ENCODE measurements at regions not wholly inside any gene's neighbourhood (a gene's known extent, or its start where the extent isn't known, plus 50 kb on each side); places are given as distances from the start of the nearest gene placed in this dataset.

GRCh38 chr6:106027758-106028157 is 58.4 kb upstream of the PRDM1 start:
- no peaks in the 10 kb centered on the region for H3K79me2 ChIP-seq (ENCODE audit: insufficient read depth, low read length)
- Mint-ChIP-seq H3K4me1 (peaks cover 13% of the 10 kb centered on the region), H3K4me3 (no peak overlapping the region), H3K27ac (no peak overlapping the region), H3K27me3 (ENCODE audit: low read depth in 3 of 3) (peaks cover 2 to 11% (median 9%) of the 10 kb centered on the region in 3 donors), H3K36me3 (no peaks in the 10 kb centered on the region), H3K9me3 (peaks cover 0 to 2% (median 0%) of the 10 kb centered on the region in 7 donors)
- H3K27ac ChIP-seq (ENCODE audit: low read depth in 1 of 2, low read length in 2 of 2) = no peak overlapping the region
- peaks cover 0 to 2% of the 10 kb centered on the region in 2 donors for H3K27me3 ChIP-seq (ENCODE audit: control insufficient read depth in 2 of 2, insufficient read depth in 2 of 2, low read length in 2 of 2)
- DNase-seq = no peak
- no peak overlapping the region for H3K4me2 ChIP-seq (replicated peaks; ENCODE audit: extremely low read depth, low read length, poor library complexity, severe bottlenecking)
- H3K36me3 ChIP-seq (replicated peaks in 1 of 2; ENCODE audit: control insufficient read depth in 1 of 2, insufficient read depth in 2 of 2, low read length in 2 of 2) = no peaks in the 10 kb centered on the region
- no peak overlapping the region for H2AFZ ChIP-seq (ENCODE audit: insufficient read depth, low read depth, low read length, poor library complexity, severe bottlenecking)
- H3K4me3 ChIP-seq (replicated peaks in 1 of 3; ENCODE audit: low read depth in 2 of 3, low read length in 3 of 3) = no peak overlapping the region
- TF ChIP-seq, protein P1, sequence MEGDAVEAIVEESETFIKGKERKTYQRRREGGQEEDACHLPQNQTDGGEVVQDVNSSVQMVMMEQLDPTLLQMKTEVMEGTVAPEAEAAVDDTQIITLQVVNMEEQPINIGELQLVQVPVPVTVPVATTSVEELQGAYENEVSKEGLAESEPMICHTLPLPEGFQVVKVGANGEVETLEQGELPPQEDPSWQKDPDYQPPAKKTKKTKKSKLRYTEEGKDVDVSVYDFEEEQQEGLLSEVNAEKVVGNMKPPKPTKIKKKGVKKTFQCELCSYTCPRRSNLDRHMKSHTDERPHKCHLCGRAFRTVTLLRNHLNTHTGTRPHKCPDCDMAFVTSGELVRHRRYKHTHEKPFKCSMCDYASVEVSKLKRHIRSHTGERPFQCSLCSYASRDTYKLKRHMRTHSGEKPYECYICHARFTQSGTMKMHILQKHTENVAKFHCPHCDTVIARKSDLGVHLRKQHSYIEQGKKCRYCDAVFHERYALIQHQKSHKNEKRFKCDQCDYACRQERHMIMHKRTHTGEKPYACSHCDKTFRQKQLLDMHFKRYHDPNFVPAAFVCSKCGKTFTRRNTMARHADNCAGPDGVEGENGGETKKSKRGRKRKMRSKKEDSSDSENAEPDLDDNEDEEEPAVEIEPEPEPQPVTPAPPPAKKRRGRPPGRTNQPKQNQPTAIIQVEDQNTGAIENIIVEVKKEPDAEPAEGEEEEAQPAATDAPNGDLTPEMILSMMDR (IDR thresholded peaks at IDR 0.05) = no peak
- intact Hi-C loops (cut with micrococcal nuclease) = no loop called here
- no peaks in the 10 kb centered on the region for H4K20me1 ChIP-seq (ENCODE audit: insufficient read depth, low read length)
- peaks cover 0 to 10% of the 10 kb centered on the region in 2 donors for H3K4me1 ChIP-seq (ENCODE audit: control insufficient read depth in 1 of 2, insufficient read depth in 2 of 2, low read length in 2 of 2)
- no peak overlapping the region for H3K9ac ChIP-seq (ENCODE audit: insufficient read depth, low read length, poor library complexity, severe bottlenecking)
- H3K9me3 ChIP-seq (replicated peaks in 1 of 2; ENCODE audit: control insufficient read depth in 1 of 2, insufficient read depth in 1 of 2, low read length in 2 of 2) = no peaks in the 10 kb centered on the region

DNA sequence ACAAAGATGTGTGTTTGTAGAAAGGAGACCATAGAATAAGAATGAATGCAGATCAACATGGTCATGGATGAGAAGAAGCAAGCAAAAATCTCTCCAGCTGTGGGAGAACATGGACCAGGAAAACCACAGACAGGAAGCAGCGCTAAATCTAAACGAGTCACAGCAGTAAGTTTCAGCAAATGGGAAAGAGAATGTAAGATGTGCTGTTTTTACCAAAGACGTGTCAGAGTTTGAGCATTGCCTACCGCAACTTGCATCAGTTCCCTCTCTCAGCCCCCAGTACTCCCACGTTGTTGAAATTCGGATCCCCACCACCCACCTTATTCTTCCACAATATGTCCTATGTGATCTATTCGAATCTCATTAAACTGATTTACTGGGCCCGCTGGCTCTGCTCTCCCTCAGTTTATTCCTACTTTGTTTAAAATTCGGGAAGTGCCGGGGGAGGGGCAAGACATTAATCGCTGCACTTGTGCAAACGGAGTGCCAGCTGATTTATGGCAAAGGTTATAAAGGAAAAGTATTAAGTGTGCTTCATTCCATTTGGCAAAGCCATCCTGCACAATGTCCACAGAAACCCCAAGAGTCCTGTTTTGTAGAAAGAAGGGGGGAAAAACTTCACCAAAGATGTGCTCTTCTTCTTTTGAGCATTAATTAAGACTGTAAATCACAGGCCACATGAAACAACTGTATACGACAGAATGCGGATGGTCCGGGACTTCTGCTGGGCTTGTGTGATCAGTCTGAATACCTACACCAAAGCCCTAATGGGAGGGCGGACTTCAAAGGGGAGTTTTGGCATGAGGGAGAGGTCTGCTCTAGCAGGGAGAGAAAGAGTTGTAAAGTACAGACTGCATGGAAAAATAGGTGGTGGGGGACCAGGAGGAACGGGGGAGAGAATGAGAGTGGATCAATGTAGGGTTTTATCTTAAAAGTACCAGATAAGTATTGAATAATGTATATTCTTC is 59.1 kb upstream of the PRDM1 start:
- Histone ChIP-seq H3K4me3 (replicated peaks in 1 of 3; ENCODE audit: low read depth in 2 of 3, low read length in 3 of 3) (peak overlapping the region in 2 of 3 experiments; percentile 22 to 59), H2AFZ (ENCODE audit: insufficient read depth, low read depth, low read length, poor library complexity, severe bottlenecking) (peak overlapping the region; percentile 60), H3K27me3 (ENCODE audit: control insufficient read depth in 2 of 2, insufficient read depth in 2 of 2, low read length in 2 of 2) (peaks cover 0 to 2% of the 10 kb centered on the region in 2 donors), H3K27ac (ENCODE audit: low read depth in 1 of 2, low read length in 2 of 2) (no peak overlapping the region), H3K4me1 (ENCODE audit: control insufficient read depth in 1 of 2, insufficient read depth in 2 of 2, low read length in 2 of 2) (peaks cover 0 to 10% of the 10 kb centered on the region in 2 donors), H3K9me3 (replicated peaks in 1 of 2; ENCODE audit: control insufficient read depth in 1 of 2, insufficient read depth in 1 of 2, low read length in 2 of 2) (no peaks in the 10 kb centered on the region), H4K20me1 (ENCODE audit: insufficient read depth, low read length) (no peaks in the 10 kb centered on the region), H3K79me2 (ENCODE audit: insufficient read depth, low read length) (no peaks in the 10 kb centered on the region), H3K4me2 (replicated peaks; ENCODE audit: extremely low read depth, low read length, poor library complexity, severe bottlenecking) (peak overlapping the region; percentile 62), H3K36me3 (replicated peaks in 1 of 2; ENCODE audit: control insufficient read depth in 1 of 2, insufficient read depth in 2 of 2, low read length in 2 of 2) (no peaks in the 10 kb centered on the region), H3K9ac (ENCODE audit: insufficient read depth, low read length, poor library complexity, severe bottlenecking) (no peak overlapping the region)
- peak overlapping the region; percentile 66 to 77 for H3K4me3 Mint-ChIP-seq
- DNase-seq = no peak
- H3K27me3 Mint-ChIP-seq (ENCODE audit: low read depth in 3 of 3) = peaks cover 2 to 9% (median 9%) of the 10 kb centered on the region in 3 donors
- peak overlapping the region in 1 of 7 donors; percentile 68 for H3K27ac Mint-ChIP-seq
- WGBS (ENCODE audit: insufficient coverage) = 0% methylated on average over 2 of the region's 17 CpGs
- peaks cover 13% of the 10 kb centered on the region for H3K4me1 Mint-ChIP-seq
- H3K9me3 Mint-ChIP-seq = peaks cover 0 to 2% (median 0%) of the 10 kb centered on the region in 7 donors
- intact Hi-C loops (cut with micrococcal nuclease) = no loop called here
- H3K36me3 Mint-ChIP-seq = no peaks in the 10 kb centered on the region
- TF ChIP-seq, protein P1 (IDR thresholded peaks at IDR 0.05) = no peak
